ENCODE measurements at regions not wholly inside any gene's neighbourhood (a gene's known extent, or its start where the extent isn't known, plus 50 kb on each side); places are given as distances from the start of the nearest gene placed in this dataset.

DNA sequence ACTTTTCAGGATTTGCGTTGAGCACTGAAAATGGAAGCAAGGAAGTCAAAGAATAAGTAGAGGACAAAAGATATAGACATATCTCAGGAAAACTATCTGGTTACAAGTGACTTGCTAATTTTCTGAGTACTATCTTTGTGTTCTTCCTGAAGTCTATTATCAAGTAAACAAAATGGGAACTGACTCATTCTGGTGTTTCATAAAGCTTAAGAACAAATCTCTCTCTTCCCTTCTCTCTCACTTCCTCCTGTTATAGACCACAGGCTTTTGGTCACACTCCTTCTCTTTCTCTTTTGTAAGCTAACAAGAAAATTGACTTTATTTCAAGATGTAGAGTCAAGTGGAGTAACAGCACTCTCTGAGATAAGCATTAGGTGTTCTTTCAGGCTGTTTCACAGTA, 406.6 kb upstream of the SYT1 start:
- Histone ChIP-seq H3K27ac (no peak overlapping the region), H3K9me2 (replicated peaks; ENCODE audit: insufficient read depth) (no peaks in the 10 kb centered on the region), H3K4me2 (no peak overlapping the region), H3K9me3 (ENCODE audit: low read depth) (no peaks in the 10 kb centered on the region), H4K20me1 (ENCODE audit: insufficient read depth, poor library complexity, severe bottlenecking) (no peaks in the 10 kb centered on the region), H2AFZ (no peak overlapping the region), H3K79me2 (no peaks in the 10 kb centered on the region), H3K4me1 (ENCODE audit: insufficient read depth) (no peaks in the 10 kb centered on the region), H3K4me3 (no peak overlapping the region), H3K27me3 (no peaks in the 10 kb centered on the region), H3K36me3 (replicated peaks; ENCODE audit: insufficient read depth, low read depth) (no peaks in the 10 kb centered on the region)
- DNase-seq (ENCODE audit: low spot score) = no peak
- TF ChIP-seq EZH2phosphoT487 (IDR thresholded peaks at IDR 0.05; ENCODE audit: low read depth, severe bottlenecking, unreplicated experiment) (no peak), EZH2 (IDR thresholded peaks at IDR 0.05; ENCODE audit: borderline replicate concordance) (no peak)
- TF ChIP-seq, protein P1, sequence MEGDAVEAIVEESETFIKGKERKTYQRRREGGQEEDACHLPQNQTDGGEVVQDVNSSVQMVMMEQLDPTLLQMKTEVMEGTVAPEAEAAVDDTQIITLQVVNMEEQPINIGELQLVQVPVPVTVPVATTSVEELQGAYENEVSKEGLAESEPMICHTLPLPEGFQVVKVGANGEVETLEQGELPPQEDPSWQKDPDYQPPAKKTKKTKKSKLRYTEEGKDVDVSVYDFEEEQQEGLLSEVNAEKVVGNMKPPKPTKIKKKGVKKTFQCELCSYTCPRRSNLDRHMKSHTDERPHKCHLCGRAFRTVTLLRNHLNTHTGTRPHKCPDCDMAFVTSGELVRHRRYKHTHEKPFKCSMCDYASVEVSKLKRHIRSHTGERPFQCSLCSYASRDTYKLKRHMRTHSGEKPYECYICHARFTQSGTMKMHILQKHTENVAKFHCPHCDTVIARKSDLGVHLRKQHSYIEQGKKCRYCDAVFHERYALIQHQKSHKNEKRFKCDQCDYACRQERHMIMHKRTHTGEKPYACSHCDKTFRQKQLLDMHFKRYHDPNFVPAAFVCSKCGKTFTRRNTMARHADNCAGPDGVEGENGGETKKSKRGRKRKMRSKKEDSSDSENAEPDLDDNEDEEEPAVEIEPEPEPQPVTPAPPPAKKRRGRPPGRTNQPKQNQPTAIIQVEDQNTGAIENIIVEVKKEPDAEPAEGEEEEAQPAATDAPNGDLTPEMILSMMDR (IDR thresholded peaks at IDR 0.05; ENCODE audit: poor library complexity) = no peak
- WGBS (ENCODE audit: low lambda C conversion rate, missing lambda C conversion rate) = 90% methylated on average over 1 of the region's 1 CpG

DNA sequence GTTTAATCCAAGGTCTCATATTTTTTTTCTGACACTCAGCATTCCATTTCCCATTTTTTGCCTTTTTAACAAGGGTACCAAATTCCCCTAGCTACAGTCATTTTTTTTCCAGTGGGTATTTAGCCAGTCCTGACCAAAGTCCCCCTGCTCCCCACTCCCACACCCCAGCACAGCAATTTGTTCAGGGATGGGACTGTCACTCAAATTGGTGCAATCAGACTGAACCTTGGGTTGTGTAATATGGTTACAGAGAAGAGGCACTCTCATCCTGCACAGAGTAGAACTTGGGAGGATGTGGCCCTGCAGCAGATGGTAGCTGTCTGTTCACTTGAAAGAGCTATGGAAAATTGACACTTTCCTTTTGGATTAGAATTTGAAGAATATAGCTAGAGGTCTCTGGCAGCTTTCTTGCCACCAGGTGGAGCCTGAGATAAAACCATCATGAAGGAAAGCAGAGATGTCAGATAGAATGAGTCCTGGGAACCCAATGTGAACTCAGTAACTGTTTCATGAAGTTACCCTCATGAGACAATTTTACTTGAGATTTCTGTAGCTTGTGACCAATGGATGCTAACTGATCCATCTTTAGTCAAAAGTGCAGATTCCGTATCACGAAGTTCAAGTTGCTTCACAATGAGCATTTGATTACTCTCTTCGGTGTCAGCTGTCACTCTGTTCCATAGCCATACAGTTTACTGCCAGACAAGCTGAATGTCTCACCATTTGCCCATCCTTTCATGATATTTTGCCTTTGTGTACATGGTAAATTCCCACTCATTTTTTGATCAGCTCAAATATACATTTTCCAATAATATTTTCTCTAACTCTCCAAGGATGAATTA, 394.0 kb upstream of the SYT1 start:
- Histone ChIP-seq H3K27me3 (no peaks in the 10 kb centered on the region), H3K4me3 (no peak overlapping the region), H3K4me1 (ENCODE audit: insufficient read depth) (no peaks in the 10 kb centered on the region), H3K9me2 (replicated peaks; ENCODE audit: insufficient read depth) (no peaks in the 10 kb centered on the region), H3K4me2 (no peak overlapping the region), H4K20me1 (ENCODE audit: insufficient read depth, poor library complexity, severe bottlenecking) (no peaks in the 10 kb centered on the region), H3K36me3 (replicated peaks; ENCODE audit: insufficient read depth, low read depth) (no peaks in the 10 kb centered on the region), H3K9me3 (ENCODE audit: low read depth) (no peaks in the 10 kb centered on the region), H3K79me2 (no peaks in the 10 kb centered on the region), H3K27ac (no peak overlapping the region), H2AFZ (no peak overlapping the region)
- TF ChIP-seq EZH2 (IDR thresholded peaks at IDR 0.05; ENCODE audit: borderline replicate concordance) (no peak), EZH2phosphoT487 (IDR thresholded peaks at IDR 0.05; ENCODE audit: low read depth, severe bottlenecking, unreplicated experiment) (no peak)
- TF ChIP-seq, protein P1 (IDR thresholded peaks at IDR 0.05; ENCODE audit: poor library complexity) = peak; percentile 55
- DNase-seq (ENCODE audit: low spot score) = peak; percentile 43
- WGBS (ENCODE audit: low lambda C conversion rate, missing lambda C conversion rate) = 91% methylated on average over 3 of the region's 3 CpGs

DNA sequence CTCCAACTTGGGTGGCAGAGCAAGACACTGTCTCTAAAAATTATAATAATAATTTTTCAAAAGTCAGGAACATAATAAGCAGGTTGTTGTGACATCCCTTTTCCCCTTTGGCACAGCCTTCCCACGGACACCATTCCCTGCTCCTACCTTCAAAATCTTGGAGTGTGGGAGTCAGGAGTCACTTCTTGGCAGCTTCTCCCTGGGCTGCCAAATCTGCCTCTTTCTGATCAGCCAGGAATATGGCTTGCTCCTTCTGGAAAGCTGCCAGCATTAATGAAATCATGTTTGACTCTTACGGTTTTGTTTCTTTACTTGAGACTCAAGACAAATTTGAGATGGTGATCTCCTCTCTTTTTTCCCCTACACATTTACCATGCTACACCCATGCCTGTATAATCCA, 391.4 kb upstream of the SYT1 start:
- no peaks in the 10 kb centered on the region for H3K79me2 ChIP-seq
- peak; percentile 8 for DNase-seq (ENCODE audit: low spot score)
- H3K27ac ChIP-seq = no peak overlapping the region
- H3K9me2 ChIP-seq (replicated peaks; ENCODE audit: insufficient read depth) = no peaks in the 10 kb centered on the region
- 76% methylated on average over 2 of the region's 2 CpGs for WGBS (ENCODE audit: low lambda C conversion rate, missing lambda C conversion rate)
- no peaks in the 10 kb centered on the region for H3K27me3 ChIP-seq
- no peak overlapping the region for H2AFZ ChIP-seq
- H3K9me3 ChIP-seq (ENCODE audit: low read depth) = no peaks in the 10 kb centered on the region
- no peak overlapping the region for H3K4me3 ChIP-seq
- no peaks in the 10 kb centered on the region for H3K4me1 ChIP-seq (ENCODE audit: insufficient read depth)
- no peak overlapping the region for H3K4me2 ChIP-seq
- H3K36me3 ChIP-seq (replicated peaks; ENCODE audit: insufficient read depth, low read depth) = no peaks in the 10 kb centered on the region
- TF ChIP-seq EZH2 (IDR thresholded peaks at IDR 0.05; ENCODE audit: borderline replicate concordance) (no peak), EZH2phosphoT487 (IDR thresholded peaks at IDR 0.05; ENCODE audit: low read depth, severe bottlenecking, unreplicated experiment) (no peak)
- TF ChIP-seq, protein P1 (IDR thresholded peaks at IDR 0.05; ENCODE audit: poor library complexity) = no peak
- H4K20me1 ChIP-seq (ENCODE audit: insufficient read depth, poor library complexity, severe bottlenecking) = no peaks in the 10 kb centered on the region

All from hepatocyte (in vitro differentiated cells).